HG03066 (cell line): ENCODE measurements at regions not wholly inside any gene's neighbourhood (a gene's known extent, or its start where the extent isn't known, plus 50 kb on each side); places are given as distances from the start of the nearest gene placed in this dataset.
"Not testable (repeated sequence)": the region's sequence is repeated elsewhere in the genome, so short reads cannot be mapped to it uniquely, and the experiment has no call there.

Experiments used
- ATAC-seq: cut with Tn5 transposase; IDR thresholded peaks from one replicate; pipeline ENCODE4 v1.9.1; 2021; ENCODE audit warnings: low read depth; ENCODE audit not compliant: unreplicated experiment

- not testable (repeated sequence) for ATAC-seq
These were observed 141.6 kb upstream of the PRSS12 start for GRCh38 chr4:118494437-118494836.

DNA sequence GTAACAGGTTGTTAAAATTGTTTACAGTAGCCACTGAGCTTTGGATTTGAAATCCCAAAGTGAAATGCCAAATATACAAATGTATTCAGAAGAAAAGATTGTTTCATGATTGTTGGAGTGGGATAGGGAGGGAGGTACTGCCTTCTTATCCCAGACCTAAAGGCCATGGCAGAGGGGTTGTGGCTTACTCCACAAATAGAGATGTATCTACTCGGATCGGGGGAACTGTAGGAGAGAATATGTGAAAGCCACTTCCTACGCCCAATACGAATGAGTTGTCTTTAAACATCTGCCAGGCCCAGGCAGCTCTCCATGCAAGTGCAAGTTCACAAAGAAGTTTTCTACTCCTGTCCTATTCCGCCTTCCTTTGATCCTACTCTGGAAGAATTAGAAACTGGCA lies 150.2 kb upstream of the PRSS12 start:
- ATAC-seq: not testable (repeated sequence)

GRCh38 chr4:118504927-118505326 lies 152.1 kb upstream of the PRSS12 start:
- not testable (repeated sequence) for ATAC-seq

GRCh38 chr4:118505491-118505890 lies 152.7 kb upstream of the PRSS12 start:
- not testable (repeated sequence) for ATAC-seq

GRCh38 chr4:118512870-118513269 lies 160.1 kb upstream of the PRSS12 start:
- not testable (repeated sequence) for ATAC-seq

- not testable (repeated sequence) for ATAC-seq
These were observed 161.5 kb upstream of the PRSS12 start for GRCh38 chr4:118514332-118514731.

- not testable (repeated sequence) for ATAC-seq
These were observed 163.3 kb upstream of the PRSS12 start for GRCh38 chr4:118516107-118516506.

DNA sequence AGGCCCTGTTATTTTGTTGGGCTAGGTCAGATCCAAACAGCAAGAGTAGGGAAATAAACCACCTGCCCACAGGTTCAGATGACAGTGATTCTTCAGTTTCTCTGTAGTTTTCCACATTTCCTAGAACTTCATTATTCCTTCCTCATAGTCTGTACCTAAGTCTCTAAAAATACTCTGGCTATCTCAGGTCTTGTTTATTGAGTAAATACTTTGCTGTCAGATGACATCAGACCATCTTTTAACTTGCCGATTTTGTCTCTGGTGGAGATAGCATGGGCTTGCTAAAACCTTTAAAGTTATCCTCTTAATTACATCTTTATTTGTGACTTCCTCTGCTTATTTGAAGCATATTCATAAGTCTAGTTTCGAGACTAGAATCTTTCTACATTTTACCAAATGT lies 155.1 kb upstream of the METTL14 start:
- not testable (repeated sequence) for ATAC-seq

- ATAC-seq: not testable (repeated sequence)
These were observed 153.2 kb upstream of the METTL14 start for GRCh38 chr4:118531947-118532346.

DNA sequence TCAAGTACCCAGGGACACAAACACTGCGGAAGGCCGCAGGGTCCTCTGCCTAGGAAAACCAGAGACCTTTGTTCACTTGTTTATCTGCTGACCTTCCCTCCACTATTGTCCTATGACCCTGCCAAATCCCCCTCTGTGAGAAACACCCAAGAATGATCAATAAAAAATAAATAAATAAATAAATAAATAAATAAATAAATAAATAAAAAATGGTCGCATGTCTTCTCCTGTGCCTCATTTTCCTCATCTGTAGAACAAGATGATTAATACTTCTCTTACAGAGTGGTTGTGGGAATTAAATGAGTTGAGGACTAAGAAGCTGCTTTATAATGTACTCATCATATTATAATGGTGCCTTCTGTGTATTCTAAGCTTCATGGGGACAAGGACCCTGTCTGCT lies 149.4 kb upstream of the METTL14 start:
- ATAC-seq: not testable (repeated sequence)

- ATAC-seq: peak; percentile 68
These were observed 145.6 kb upstream of the METTL14 start for GRCh38 chr4:118539412-118540077.

GRCh38 chr4:118556576-118556975 lies 128.6 kb upstream of the METTL14 start:
- not testable (repeated sequence) for ATAC-seq

DNA sequence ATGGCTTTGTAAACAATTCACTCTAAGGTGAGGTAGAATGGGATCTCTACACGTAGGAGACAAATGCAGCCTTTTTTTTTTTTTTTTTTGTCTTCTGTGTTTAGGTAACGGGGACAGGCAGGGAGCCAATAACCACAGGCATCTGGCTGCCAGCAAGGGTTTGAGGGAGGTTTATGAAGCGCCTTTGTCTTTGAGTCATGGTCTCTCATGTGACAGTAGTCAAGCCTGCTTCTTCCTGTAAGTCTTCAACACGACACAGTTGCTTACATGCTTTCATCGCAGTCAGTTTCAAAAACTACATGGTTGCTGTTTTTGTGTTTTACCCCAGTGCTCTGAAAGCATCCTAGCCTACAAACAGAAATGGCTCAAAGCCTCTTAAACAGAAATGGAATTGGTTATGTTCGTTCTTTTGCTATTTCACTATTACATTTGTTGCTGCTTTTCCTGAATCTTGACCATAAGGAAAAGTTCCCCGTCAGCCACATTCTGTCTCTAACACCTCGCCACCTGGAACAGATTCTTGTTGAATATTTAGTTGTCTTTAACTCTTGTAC lies 127.8 kb upstream of the METTL14 start:
- no peak for ATAC-seq

- not testable (repeated sequence) for ATAC-seq
These were observed 127.0 kb upstream of the METTL14 start for GRCh38 chr4:118558188-118558587.

- ATAC-seq: not testable (repeated sequence)
These were observed 123.6 kb upstream of the METTL14 start for GRCh38 chr4:118561559-118561958.

GRCh38 chr4:118566003-118566513 lies 119.1 kb upstream of the METTL14 start:
- ATAC-seq: peak; percentile 80

DNA sequence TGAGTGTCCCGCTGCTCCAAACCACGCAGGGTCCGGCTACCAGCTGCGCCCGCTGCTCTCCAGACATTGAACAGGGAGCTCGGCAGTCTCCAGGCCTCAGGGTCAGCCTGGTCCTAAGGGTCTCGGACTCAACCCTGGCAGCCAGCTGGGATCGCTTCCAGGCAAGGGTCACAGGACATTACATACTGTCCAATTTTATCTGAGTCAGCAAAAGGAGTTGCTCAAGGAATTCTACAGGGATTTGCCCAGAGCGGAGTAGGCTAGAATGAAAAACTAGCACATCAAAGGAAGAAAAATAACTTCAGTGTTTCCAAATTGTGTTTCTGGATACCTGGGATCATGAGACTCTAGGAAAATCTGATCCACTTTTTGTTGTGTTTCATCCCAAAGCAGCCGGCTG lies 112.2 kb upstream of the METTL14 start:
- not testable (repeated sequence) for ATAC-seq

DNA sequence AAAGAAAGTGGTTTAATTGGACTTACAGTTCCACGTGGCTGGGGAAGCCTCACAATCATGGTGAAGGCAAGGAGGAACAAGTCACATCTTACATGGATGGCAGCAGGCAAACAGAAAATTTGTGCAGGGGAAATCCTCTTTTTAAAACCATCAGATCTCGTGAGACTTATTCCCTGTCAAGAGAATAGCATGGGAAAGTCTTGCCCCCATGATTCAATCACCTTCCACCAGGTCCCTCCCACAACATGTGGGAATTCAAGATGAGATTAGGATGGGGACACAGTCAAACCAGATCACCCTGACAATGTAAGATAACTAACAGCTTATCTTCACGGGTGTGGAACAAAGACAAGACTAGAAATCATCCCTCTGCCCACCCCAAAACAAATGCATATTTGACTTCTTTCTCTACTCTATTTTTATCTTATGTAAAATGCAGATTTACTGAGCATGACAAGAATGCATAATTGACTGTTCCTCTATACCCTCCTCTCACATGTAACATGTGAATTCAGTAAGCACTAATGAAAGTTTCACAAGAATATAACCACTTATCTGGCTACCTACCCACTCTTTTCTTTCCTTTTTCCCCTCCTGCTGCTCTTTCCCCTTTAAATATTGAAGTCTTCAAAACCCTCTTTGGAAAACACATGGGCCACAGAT lies 110.8 kb upstream of the METTL14 start:
- ATAC-seq: not testable (repeated sequence)

GRCh38 chr4:118575057-118575456 lies 110.1 kb upstream of the METTL14 start:
- ATAC-seq: not testable (repeated sequence)

DNA sequence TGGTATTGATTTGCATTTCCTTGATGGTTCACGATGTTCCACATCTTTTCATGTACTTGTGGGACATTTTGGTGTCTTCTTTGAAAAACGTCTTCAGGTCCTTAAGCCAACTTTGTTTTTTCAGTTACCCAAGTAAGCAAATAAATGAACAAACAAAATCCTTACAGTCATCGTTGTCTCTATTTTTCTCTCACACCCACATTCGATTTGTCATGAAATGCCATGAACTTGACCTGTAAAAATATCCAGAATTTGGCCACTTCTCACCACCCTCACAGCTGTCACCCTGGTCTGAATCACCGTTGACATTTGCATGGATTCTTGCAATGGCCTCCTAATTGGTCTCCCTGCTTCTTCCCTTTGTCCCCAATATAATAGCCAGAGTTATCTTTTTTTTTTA lies 109.5 kb upstream of the METTL14 start:
- ATAC-seq: not testable (repeated sequence)

DNA sequence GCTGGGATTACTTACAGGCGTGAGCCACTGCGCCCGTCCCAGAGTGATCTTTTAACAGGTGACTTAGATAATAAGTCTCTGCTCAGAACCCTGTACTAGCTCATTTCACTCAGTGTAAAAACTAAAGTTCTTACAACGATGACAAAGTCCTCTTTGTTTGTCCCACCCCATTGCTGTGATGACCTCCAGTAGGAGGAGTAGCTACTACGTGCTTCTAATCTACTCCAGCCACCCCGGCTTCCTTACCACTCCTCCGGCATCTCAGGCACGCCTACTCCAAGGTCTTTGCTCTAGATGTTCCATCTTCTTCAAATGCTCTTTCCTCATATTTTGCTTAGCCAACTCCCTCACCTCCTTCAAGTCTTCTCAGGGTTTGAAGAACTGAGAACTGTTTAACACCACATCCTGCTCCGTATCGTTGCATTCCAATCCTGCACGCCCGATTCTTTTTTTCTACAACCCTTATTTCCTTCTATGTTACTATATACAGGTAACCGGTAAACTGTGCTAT lies 108.4 kb upstream of the METTL14 start:
- not testable (repeated sequence) for ATAC-seq
